ENCODE measurements at regions not wholly inside any gene's neighbourhood (a gene's known extent, or its start where the extent isn't known, plus 50 kb on each side); places are given as distances from the start of the nearest gene placed in this dataset.

GRCh38 chr2:204255071-204255470 lies 290.2 kb upstream of the PARD3B start:
- Histone ChIP-seq H3K9me3 (ENCODE audit: control insufficient read depth in 1 of 2, low read length in 2 of 2) (no peaks in the 10 kb centered on the region), H3K36me3 (ENCODE audit: insufficient read depth, low read length) (no peaks in the 10 kb centered on the region), H3K4me3 (ENCODE audit: low read length in 2 of 2) (no peak overlapping the region), H3K4me1 (ENCODE audit: insufficient read depth, low read length) (peaks cover 7% of the 10 kb centered on the region), H3K27ac (ENCODE audit: low read depth, low read length) (no peak overlapping the region), H3K27me3 (ENCODE audit: insufficient read depth, low read length) (no peaks in the 10 kb centered on the region)
- CTCF ChIA-PET (ENCODE audit: partially characterized antibody), result no interaction called here
- no peak for DNase-seq
- H3K27ac Mint-ChIP-seq, result no peak overlapping the region
- H3K4me1 Mint-ChIP-seq, result peaks cover 0 to 2% (median 0%) of the 10 kb centered on the region in 4 donors
- no peaks in the 10 kb centered on the region for H3K36me3 Mint-ChIP-seq
- peaks cover 16 to 26% of the 10 kb centered on the region in 2 donors for H3K27me3 Mint-ChIP-seq
- POLR2A ChIA-PET (ENCODE audit: partially characterized antibody), result no interaction called here
- no peaks in the 10 kb centered on the region for H3K9me3 Mint-ChIP-seq
- no peak overlapping the region for H3K4me3 Mint-ChIP-seq
- intact Hi-C loops (cut with micrococcal nuclease), result no loop called here

GRCh38 chr2:204255526-204255925 lies 289.7 kb upstream of the PARD3B start:
- no peaks in the 10 kb centered on the region for H3K36me3 ChIP-seq (ENCODE audit: insufficient read depth, low read length)
- H3K9me3 ChIP-seq (ENCODE audit: control insufficient read depth in 1 of 2, low read length in 2 of 2), result no peaks in the 10 kb centered on the region
- Mint-ChIP-seq H3K9me3 (no peaks in the 10 kb centered on the region), H3K27ac (no peak overlapping the region), H3K36me3 (no peaks in the 10 kb centered on the region), H3K4me3 (no peak overlapping the region), H3K4me1 (peaks cover 0 to 2% (median 0%) of the 10 kb centered on the region in 4 donors), H3K27me3 (peaks cover 18 to 29% of the 10 kb centered on the region in 2 donors)
- no peak for DNase-seq
- intact Hi-C loops (cut with micrococcal nuclease), result no loop called here
- no peaks in the 10 kb centered on the region for H3K27me3 ChIP-seq (ENCODE audit: insufficient read depth, low read length)
- no peak overlapping the region for H3K4me3 ChIP-seq (ENCODE audit: low read length in 2 of 2)
- H3K27ac ChIP-seq (ENCODE audit: low read depth, low read length), result no peak overlapping the region
- ChIA-PET POLR2A (ENCODE audit: partially characterized antibody) (no interaction called here), CTCF (ENCODE audit: partially characterized antibody) (no interaction called here)
- H3K4me1 ChIP-seq (ENCODE audit: insufficient read depth, low read length), result peaks cover 4% of the 10 kb centered on the region

GRCh38 chr2:204257781-204258180 lies 287.5 kb upstream of the PARD3B start:
- Mint-ChIP-seq H3K4me1 (peaks cover 0 to 2% (median 0%) of the 10 kb centered on the region in 4 donors), H3K4me3 (no peak overlapping the region), H3K27me3 (peaks cover 19 to 20% of the 10 kb centered on the region in 2 donors), H3K27ac (no peak overlapping the region), H3K9me3 (no peaks in the 10 kb centered on the region), H3K36me3 (no peaks in the 10 kb centered on the region)
- ChIA-PET POLR2A (ENCODE audit: partially characterized antibody) (no interaction called here), CTCF (ENCODE audit: partially characterized antibody) (no interaction called here)
- Histone ChIP-seq H3K9me3 (ENCODE audit: control insufficient read depth in 1 of 2, low read length in 2 of 2) (no peaks in the 10 kb centered on the region), H3K4me1 (ENCODE audit: insufficient read depth, low read length) (no peaks in the 10 kb centered on the region), H3K27me3 (ENCODE audit: insufficient read depth, low read length) (no peaks in the 10 kb centered on the region), H3K27ac (ENCODE audit: low read depth, low read length) (no peak overlapping the region), H3K36me3 (ENCODE audit: insufficient read depth, low read length) (no peaks in the 10 kb centered on the region), H3K4me3 (ENCODE audit: low read length in 2 of 2) (no peak overlapping the region)
- intact Hi-C loops (cut with micrococcal nuclease), result no loop called here
- no peak for DNase-seq

- Mint-ChIP-seq H3K4me3 (no peak overlapping the region), H3K36me3 (no peaks in the 10 kb centered on the region), H3K27ac (no peak overlapping the region), H3K4me1 (peaks cover 0 to 2% (median 0%) of the 10 kb centered on the region in 4 donors), H3K27me3 (peaks cover 16 to 18% of the 10 kb centered on the region in 2 donors), H3K9me3 (no peaks in the 10 kb centered on the region)
- CTCF ChIA-PET (ENCODE audit: partially characterized antibody), result interaction anchor here (1.3 to 2.3 kb wide), 2 partner anchors 68 to 1420 kb away, joined by 3 to 5 read pairs; no protein-coding TSS in a partner anchor
- intact Hi-C loops (cut with micrococcal nuclease), result no loop called here
- Histone ChIP-seq H3K27me3 (ENCODE audit: insufficient read depth, low read length) (no peaks in the 10 kb centered on the region), H3K27ac (ENCODE audit: low read depth, low read length) (no peak overlapping the region), H3K9me3 (ENCODE audit: control insufficient read depth in 1 of 2, low read length in 2 of 2) (no peaks in the 10 kb centered on the region), H3K4me1 (ENCODE audit: insufficient read depth, low read length) (no peaks in the 10 kb centered on the region), H3K4me3 (ENCODE audit: low read length in 2 of 2) (no peak overlapping the region), H3K36me3 (ENCODE audit: insufficient read depth, low read length) (no peaks in the 10 kb centered on the region)
- no peak for DNase-seq
- POLR2A ChIA-PET (ENCODE audit: partially characterized antibody), result no interaction called here
Measured at GRCh38 chr2:204258890-204259289, 286.4 kb upstream of the PARD3B start.

GRCh38 chr2:204260162-204260877 lies 285.0 kb upstream of the PARD3B start:
- Mint-ChIP-seq H3K4me3 (no peak overlapping the region), H3K27me3 (peaks cover 19 to 26% of the 10 kb centered on the region in 2 donors), H3K27ac (no peak overlapping the region), H3K9me3 (no peaks in the 10 kb centered on the region), H3K36me3 (no peaks in the 10 kb centered on the region), H3K4me1 (peaks cover 0 to 2% (median 0%) of the 10 kb centered on the region in 4 donors)
- Histone ChIP-seq H3K4me3 (ENCODE audit: low read length in 2 of 2) (no peak overlapping the region), H3K27ac (ENCODE audit: low read depth, low read length) (no peak overlapping the region), H3K36me3 (ENCODE audit: insufficient read depth, low read length) (no peaks in the 10 kb centered on the region), H3K9me3 (ENCODE audit: control insufficient read depth in 1 of 2, low read length in 2 of 2) (no peaks in the 10 kb centered on the region), H3K27me3 (ENCODE audit: insufficient read depth, low read length) (no peaks in the 10 kb centered on the region), H3K4me1 (ENCODE audit: insufficient read depth, low read length) (no peaks in the 10 kb centered on the region)
- peak; percentile 17 to 40 (median 23) for DNase-seq
- intact Hi-C loops (cut with micrococcal nuclease), result loop anchor here (1.0 kb wide), 4 partner anchors 115 to 1420 kb away; no protein-coding TSS in a partner anchor
- ChIA-PET POLR2A (ENCODE audit: partially characterized antibody) (no interaction called here), CTCF (ENCODE audit: partially characterized antibody) (interaction anchor here (0.6 to 2.4 kb wide), 21 partner anchors 8 to 1687 kb away, joined by 3 to 9 read pairs (median 4); no protein-coding TSS in a partner anchor)

GRCh38 chr2:204260901-204261300 lies 284.4 kb upstream of the PARD3B start:
- DNase-seq, result no peak
- no peaks in the 10 kb centered on the region for H3K4me1 ChIP-seq (ENCODE audit: insufficient read depth, low read length)
- H3K27ac Mint-ChIP-seq, result no peak overlapping the region
- no peaks in the 10 kb centered on the region for H3K9me3 ChIP-seq (ENCODE audit: control insufficient read depth in 1 of 2, low read length in 2 of 2)
- no peaks in the 10 kb centered on the region for H3K9me3 Mint-ChIP-seq
- H3K36me3 ChIP-seq (ENCODE audit: insufficient read depth, low read length), result no peaks in the 10 kb centered on the region
- peaks cover 19 to 26% of the 10 kb centered on the region in 2 donors for H3K27me3 Mint-ChIP-seq
- no peak overlapping the region for H3K27ac ChIP-seq (ENCODE audit: low read depth, low read length)
- H3K4me1 Mint-ChIP-seq, result peaks cover 0 to 2% (median 0%) of the 10 kb centered on the region in 4 donors
- H3K4me3 ChIP-seq (ENCODE audit: low read length in 2 of 2), result no peak overlapping the region
- CTCF ChIA-PET (ENCODE audit: partially characterized antibody), result interaction anchor here (1.0 to 2.4 kb wide), 22 partner anchors 8 to 1687 kb away, joined by 3 to 9 read pairs (median 4); no protein-coding TSS in a partner anchor
- no peaks in the 10 kb centered on the region for H3K27me3 ChIP-seq (ENCODE audit: insufficient read depth, low read length)
- intact Hi-C loops (cut with micrococcal nuclease), result loop anchor here (1.0 kb wide), 4 partner anchors 116 to 1419 kb away; no protein-coding TSS in a partner anchor
- H3K4me3 Mint-ChIP-seq, result no peak overlapping the region
- no peaks in the 10 kb centered on the region for H3K36me3 Mint-ChIP-seq
- POLR2A ChIA-PET (ENCODE audit: partially characterized antibody), result no interaction called here

GRCh38 chr2:204261846-204262245 lies 283.4 kb upstream of the PARD3B start:
- peaks cover 19 to 31% of the 10 kb centered on the region in 2 donors for H3K27me3 Mint-ChIP-seq
- Histone ChIP-seq H3K27ac (ENCODE audit: low read depth, low read length) (no peak overlapping the region), H3K4me3 (ENCODE audit: low read length in 2 of 2) (no peak overlapping the region), H3K4me1 (ENCODE audit: insufficient read depth, low read length) (no peaks in the 10 kb centered on the region), H3K9me3 (ENCODE audit: control insufficient read depth in 1 of 2, low read length in 2 of 2) (no peaks in the 10 kb centered on the region), H3K36me3 (ENCODE audit: insufficient read depth, low read length) (no peaks in the 10 kb centered on the region), H3K27me3 (ENCODE audit: insufficient read depth, low read length) (no peaks in the 10 kb centered on the region)
- DNase-seq, result no peak
- H3K4me3 Mint-ChIP-seq, result no peak overlapping the region
- intact Hi-C loops (cut with micrococcal nuclease), result no loop called here
- ChIA-PET CTCF (ENCODE audit: partially characterized antibody) (interaction anchor here (1.0 to 2.4 kb wide), 11 partner anchors 10 to 1418 kb away, joined by 3 to 9 read pairs (median 4); no protein-coding TSS in a partner anchor), POLR2A (ENCODE audit: partially characterized antibody) (no interaction called here)
- H3K27ac Mint-ChIP-seq, result no peak overlapping the region
- no peaks in the 10 kb centered on the region for H3K9me3 Mint-ChIP-seq
- H3K4me1 Mint-ChIP-seq, result peaks cover 0 to 2% (median 0%) of the 10 kb centered on the region in 4 donors
- H3K36me3 Mint-ChIP-seq, result no peaks in the 10 kb centered on the region

Data from CD4-positive, alpha-beta memory T cell (primary cell).